ENCODE measurements at regions not wholly inside any gene's neighbourhood (a gene's known extent, or its start where the extent isn't known, plus 50 kb on each side); places are given as distances from the start of the nearest gene placed in this dataset.

GRCh38 chr5:57595523-57595991 is 112.9 kb upstream of the ACTBL2 start:
- ATAC-seq (ENCODE audit: low FRiP score), result no peak
- H3K4me3 ChIP-seq (ENCODE audit: low read length in 2 of 2), result no peak overlapping the region
- intact Hi-C loops (cut with DNase I), result no loop called here
- no peaks in the 10 kb centered on the region for H3K36me3 ChIP-seq (ENCODE audit: control insufficient read depth in 1 of 2, insufficient read depth in 2 of 2, low read length in 1 of 2)
- no peak for DNase-seq
- WGBS, 2 donors, result 55 to 71% methylated on average over 1 of the region's 1 CpG
- H3K27me3 ChIP-seq (ENCODE audit: control insufficient read depth in 1 of 2, insufficient read depth in 2 of 2, low read length in 1 of 2), result no peaks in the 10 kb centered on the region
- H3K27ac ChIP-seq (ENCODE audit: low read depth in 1 of 2, low read length in 2 of 2), result no peak overlapping the region
- no peaks in the 10 kb centered on the region for H3K9me3 ChIP-seq (ENCODE audit: control insufficient read depth, low read length)
- no peaks in the 10 kb centered on the region for H3K4me1 ChIP-seq (ENCODE audit: control insufficient read depth in 1 of 2, insufficient read depth in 2 of 2, low read length in 2 of 2)

- Histone ChIP-seq H3K27me3 (ENCODE audit: control insufficient read depth in 1 of 2, insufficient read depth in 2 of 2, low read length in 1 of 2) (no peaks in the 10 kb centered on the region), H3K27ac (ENCODE audit: low read depth in 1 of 2, low read length in 2 of 2) (no peak overlapping the region), H3K36me3 (ENCODE audit: control insufficient read depth in 1 of 2, insufficient read depth in 2 of 2, low read length in 1 of 2) (no peaks in the 10 kb centered on the region), H3K4me1 (ENCODE audit: control insufficient read depth in 1 of 2, insufficient read depth in 2 of 2, low read length in 2 of 2) (no peaks in the 10 kb centered on the region), H3K9me3 (ENCODE audit: control insufficient read depth, low read length) (no peaks in the 10 kb centered on the region), H3K4me3 (ENCODE audit: low read length in 2 of 2) (no peak overlapping the region)
- DNase-seq (no peak), ATAC-seq (ENCODE audit: low FRiP score) (no peak)
- intact Hi-C loops (cut with DNase I), result no loop called here
- WGBS, 2 donors, result 91 to 93% methylated on average over 6 of the region's 6 CpGs
Measured at GRCh38 chr5:57594436-57594835, 111.8 kb upstream of the ACTBL2 start.

GRCh38 chr5:57592236-57592635 is 109.6 kb upstream of the ACTBL2 start:
- no peaks in the 10 kb centered on the region for H3K27me3 ChIP-seq (ENCODE audit: control insufficient read depth in 1 of 2, insufficient read depth in 2 of 2, low read length in 1 of 2)
- H3K4me3 ChIP-seq (ENCODE audit: low read length in 2 of 2), result no peak overlapping the region
- no peaks in the 10 kb centered on the region for H3K9me3 ChIP-seq (ENCODE audit: control insufficient read depth, low read length)
- 73 to 83% methylated on average over 3 of the region's 3 CpGs for WGBS, 2 donors
- H3K36me3 ChIP-seq (ENCODE audit: control insufficient read depth in 1 of 2, insufficient read depth in 2 of 2, low read length in 1 of 2), result no peaks in the 10 kb centered on the region
- no peak for DNase-seq
- H3K27ac ChIP-seq (ENCODE audit: low read depth in 1 of 2, low read length in 2 of 2), result no peak overlapping the region
- no peak for ATAC-seq (ENCODE audit: low FRiP score)
- no peaks in the 10 kb centered on the region for H3K4me1 ChIP-seq (ENCODE audit: control insufficient read depth in 1 of 2, insufficient read depth in 2 of 2, low read length in 2 of 2)
- intact Hi-C loops (cut with DNase I), result no loop called here

- Histone ChIP-seq H3K36me3 (ENCODE audit: control insufficient read depth in 1 of 2, insufficient read depth in 2 of 2, low read length in 1 of 2) (no peaks in the 10 kb centered on the region), H3K27me3 (ENCODE audit: control insufficient read depth in 1 of 2, insufficient read depth in 2 of 2, low read length in 1 of 2) (no peaks in the 10 kb centered on the region), H3K4me1 (ENCODE audit: control insufficient read depth in 1 of 2, insufficient read depth in 2 of 2, low read length in 2 of 2) (no peaks in the 10 kb centered on the region), H3K4me3 (ENCODE audit: low read length in 2 of 2) (no peak overlapping the region), H3K27ac (ENCODE audit: low read depth in 1 of 2, low read length in 2 of 2) (no peak overlapping the region), H3K9me3 (ENCODE audit: control insufficient read depth, low read length) (no peaks in the 10 kb centered on the region)
- intact Hi-C loops (cut with DNase I), result no loop called here
- no peak for ATAC-seq (ENCODE audit: low FRiP score)
- WGBS, 2 donors, result 93 to 94% methylated on average over 1 of the region's 1 CpG
- no peak for DNase-seq
Measured at GRCh38 chr5:57586649-57587048, 104.0 kb upstream of the ACTBL2 start.

GRCh38 chr5:57582578-57583070 is 100.0 kb upstream of the ACTBL2 start:
- no peak for DNase-seq
- H3K27me3 ChIP-seq (ENCODE audit: control insufficient read depth in 1 of 2, insufficient read depth in 2 of 2, low read length in 1 of 2), result no peaks in the 10 kb centered on the region
- H3K27ac ChIP-seq (ENCODE audit: low read depth in 1 of 2, low read length in 2 of 2), result no peak overlapping the region
- no peak overlapping the region for H3K4me3 ChIP-seq (ENCODE audit: low read length in 2 of 2)
- ATAC-seq (ENCODE audit: low FRiP score), result no peak
- intact Hi-C loops (cut with DNase I), result no loop called here
- no peaks in the 10 kb centered on the region for H3K4me1 ChIP-seq (ENCODE audit: control insufficient read depth in 1 of 2, insufficient read depth in 2 of 2, low read length in 2 of 2)
- H3K9me3 ChIP-seq (ENCODE audit: control insufficient read depth, low read length), result no peaks in the 10 kb centered on the region
- WGBS, 2 donors, result 53 to 55% methylated on average over 3 of the region's 3 CpGs
- no peaks in the 10 kb centered on the region for H3K36me3 ChIP-seq (ENCODE audit: control insufficient read depth in 1 of 2, insufficient read depth in 2 of 2, low read length in 1 of 2)

- 75 to 76% methylated on average over 2 of the region's 2 CpGs for WGBS, 2 donors
- Histone ChIP-seq H3K27me3 (ENCODE audit: control insufficient read depth in 1 of 2, insufficient read depth in 2 of 2, low read length in 1 of 2) (no peaks in the 10 kb centered on the region), H3K4me1 (ENCODE audit: control insufficient read depth in 1 of 2, insufficient read depth in 2 of 2, low read length in 2 of 2) (no peaks in the 10 kb centered on the region), H3K4me3 (ENCODE audit: low read length in 2 of 2) (no peak overlapping the region), H3K36me3 (ENCODE audit: control insufficient read depth in 1 of 2, insufficient read depth in 2 of 2, low read length in 1 of 2) (no peaks in the 10 kb centered on the region), H3K27ac (ENCODE audit: low read depth in 1 of 2, low read length in 2 of 2) (no peak overlapping the region), H3K9me3 (ENCODE audit: control insufficient read depth, low read length) (no peaks in the 10 kb centered on the region)
- ATAC-seq (ENCODE audit: low FRiP score) (no peak), DNase-seq (no peak)
- intact Hi-C loops (cut with DNase I), result no loop called here
Measured at GRCh38 chr5:57581772-57582171, 99.2 kb upstream of the ACTBL2 start.

- Histone ChIP-seq H3K27me3 (ENCODE audit: control insufficient read depth in 1 of 2, insufficient read depth in 2 of 2, low read length in 1 of 2) (no peaks in the 10 kb centered on the region), H3K27ac (ENCODE audit: low read depth in 1 of 2, low read length in 2 of 2) (no peak overlapping the region), H3K9me3 (ENCODE audit: control insufficient read depth, low read length) (no peaks in the 10 kb centered on the region), H3K36me3 (ENCODE audit: control insufficient read depth in 1 of 2, insufficient read depth in 2 of 2, low read length in 1 of 2) (no peaks in the 10 kb centered on the region), H3K4me1 (ENCODE audit: control insufficient read depth in 1 of 2, insufficient read depth in 2 of 2, low read length in 2 of 2) (no peaks in the 10 kb centered on the region), H3K4me3 (ENCODE audit: low read length in 2 of 2) (no peak overlapping the region)
- ATAC-seq (ENCODE audit: low FRiP score) (no peak), DNase-seq (no peak)
- WGBS, 2 donors, result 85 to 90% methylated on average over 4 of the region's 4 CpGs
- intact Hi-C loops (cut with DNase I), result no loop called here
Measured at GRCh38 chr5:57581222-57581621, 98.6 kb upstream of the ACTBL2 start.

- intact Hi-C loops (cut with DNase I), result no loop called here
- H3K4me1 ChIP-seq (ENCODE audit: control insufficient read depth in 1 of 2, insufficient read depth in 2 of 2, low read length in 2 of 2), result no peaks in the 10 kb centered on the region
- H3K27me3 ChIP-seq (ENCODE audit: control insufficient read depth in 1 of 2, insufficient read depth in 2 of 2, low read length in 1 of 2), result no peaks in the 10 kb centered on the region
- no peak for DNase-seq
- 92% methylated on average over 8 of the region's 8 CpGs for WGBS, 2 donors
- H3K27ac ChIP-seq (ENCODE audit: low read depth in 1 of 2, low read length in 2 of 2), result no peak overlapping the region
- H3K9me3 ChIP-seq (ENCODE audit: control insufficient read depth, low read length), result no peaks in the 10 kb centered on the region
- H3K4me3 ChIP-seq (ENCODE audit: low read length in 2 of 2), result no peak overlapping the region
- H3K36me3 ChIP-seq (ENCODE audit: control insufficient read depth in 1 of 2, insufficient read depth in 2 of 2, low read length in 1 of 2), result no peaks in the 10 kb centered on the region
- ATAC-seq (ENCODE audit: low FRiP score), result no peak
Measured at GRCh38 chr5:57577432-57578175, 95.0 kb upstream of the ACTBL2 start.

- intact Hi-C loops (cut with DNase I), result no loop called here
- Histone ChIP-seq H3K9me3 (ENCODE audit: control insufficient read depth, low read length) (no peaks in the 10 kb centered on the region), H3K4me3 (ENCODE audit: low read length in 2 of 2) (no peak overlapping the region), H3K27ac (ENCODE audit: low read depth in 1 of 2, low read length in 2 of 2) (no peak overlapping the region), H3K36me3 (ENCODE audit: control insufficient read depth in 1 of 2, insufficient read depth in 2 of 2, low read length in 1 of 2) (no peaks in the 10 kb centered on the region), H3K4me1 (ENCODE audit: control insufficient read depth in 1 of 2, insufficient read depth in 2 of 2, low read length in 2 of 2) (no peaks in the 10 kb centered on the region), H3K27me3 (ENCODE audit: control insufficient read depth in 1 of 2, insufficient read depth in 2 of 2, low read length in 1 of 2) (no peaks in the 10 kb centered on the region)
- no peak for ATAC-seq (ENCODE audit: low FRiP score)
- 88 to 94% methylated on average over 6 of the region's 6 CpGs for WGBS, 2 donors
- DNase-seq, result no peak
Measured at GRCh38 chr5:57576317-57576716, 93.7 kb upstream of the ACTBL2 start.

All from aorta (tissue), 5 donors.